ENCODE measurements at regions not wholly inside any gene's neighbourhood (a gene's known extent, or its start where the extent isn't known, plus 50 kb on each side); places are given as distances from the start of the nearest gene placed in this dataset.

DNA sequence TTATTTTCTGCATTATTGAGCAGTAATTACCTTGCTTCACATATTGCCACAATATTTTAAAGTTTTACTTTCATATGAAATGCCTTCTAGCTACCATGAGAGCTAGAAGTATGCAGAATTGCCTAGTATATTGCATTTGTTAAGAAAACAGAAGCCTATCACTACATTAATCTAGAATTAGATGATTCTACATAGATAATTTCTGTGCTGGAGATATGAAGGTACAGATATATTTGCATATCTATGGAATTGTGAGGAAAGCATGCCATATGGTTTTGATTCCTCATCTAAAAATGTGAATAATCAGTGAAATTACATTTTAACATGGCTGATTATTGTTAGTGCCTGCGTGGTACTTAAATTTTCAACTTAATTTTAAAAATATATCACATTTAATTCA, 1418.3 kb downstream of the NCAM2 start:
- TF ChIP-seq, protein P1, sequence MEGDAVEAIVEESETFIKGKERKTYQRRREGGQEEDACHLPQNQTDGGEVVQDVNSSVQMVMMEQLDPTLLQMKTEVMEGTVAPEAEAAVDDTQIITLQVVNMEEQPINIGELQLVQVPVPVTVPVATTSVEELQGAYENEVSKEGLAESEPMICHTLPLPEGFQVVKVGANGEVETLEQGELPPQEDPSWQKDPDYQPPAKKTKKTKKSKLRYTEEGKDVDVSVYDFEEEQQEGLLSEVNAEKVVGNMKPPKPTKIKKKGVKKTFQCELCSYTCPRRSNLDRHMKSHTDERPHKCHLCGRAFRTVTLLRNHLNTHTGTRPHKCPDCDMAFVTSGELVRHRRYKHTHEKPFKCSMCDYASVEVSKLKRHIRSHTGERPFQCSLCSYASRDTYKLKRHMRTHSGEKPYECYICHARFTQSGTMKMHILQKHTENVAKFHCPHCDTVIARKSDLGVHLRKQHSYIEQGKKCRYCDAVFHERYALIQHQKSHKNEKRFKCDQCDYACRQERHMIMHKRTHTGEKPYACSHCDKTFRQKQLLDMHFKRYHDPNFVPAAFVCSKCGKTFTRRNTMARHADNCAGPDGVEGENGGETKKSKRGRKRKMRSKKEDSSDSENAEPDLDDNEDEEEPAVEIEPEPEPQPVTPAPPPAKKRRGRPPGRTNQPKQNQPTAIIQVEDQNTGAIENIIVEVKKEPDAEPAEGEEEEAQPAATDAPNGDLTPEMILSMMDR (IDR thresholded peaks at IDR 0.05; ENCODE audit: insufficient read depth, low read depth, low read length), result no peak
- TF ChIP-seq EZH2 (IDR thresholded peaks at IDR 0.05; ENCODE audit: insufficient read depth, low read length), result no peak

All from astrocyte (in vitro differentiated cells and primary cell).